ENCODE measurements at regions not wholly inside any gene's neighbourhood (a gene's known extent, or its start where the extent isn't known, plus 50 kb on each side); places are given as distances from the start of the nearest gene placed in this dataset.

- TF ChIP-seq SUZ12 (IDR thresholded peaks at IDR 0.05; ENCODE audit: extremely low read depth, insufficient read depth, insufficient read length) (no peak), ZNF274 (IDR thresholded peaks at IDR 0.05; ENCODE audit: low read depth, low read length) (no peak), YY1 (IDR thresholded peaks at IDR 0.05; ENCODE audit: insufficient read depth, insufficient read length) (no peak)
Measured at GRCh38 chr11:21675049-21675616, 517.8 kb upstream of the ANO5 start.
